HepG2 (cell line): ENCODE measurements at regions not wholly inside any gene's neighbourhood (a gene's known extent, or its start where the extent isn't known, plus 50 kb on each side); places are given as distances from the start of the nearest gene placed in this dataset.

Experiments used
- CENPT ChIP-seq: sonication (generic); formaldehyde crosslinking; IDR thresholded peaks from 2 replicates; pipeline ENCODE4 v1.8.0; 2022; ENCODE audit warnings: low read depth, mild to moderate bottlenecking, moderate library complexity, missing genetic modification reagents
- CREB1 ChIP-seq, 2 experiments: fragments of 450-650 bp in 1 of 2; IDR thresholded peaks; 2 replicates each; pipeline ENCODE4 v1.6.1; 2016 to 2017; ENCODE audit warnings: control low read depth in 1 of 2, mild to moderate bottlenecking in 1 of 2, missing compliant biosample characterization in 1 of 2, missing genetic modification characterization in 1 of 2
- DBP ChIP-seq: sonication (generic); formaldehyde crosslinking; IDR thresholded peaks from 2 replicates; pipeline ENCODE4 v1.4.0; 2020; ENCODE audit warnings: missing genetic modification reagents; ENCODE audit errors: not compliant biosample characterization
- ELF4 ChIP-seq: sonication (generic); formaldehyde crosslinking; IDR thresholded peaks from 2 replicates; pipeline ENCODE4 v1.5.0; 2020; ENCODE audit warnings: missing genetic modification reagents, mild to moderate bottlenecking, moderate library complexity, borderline replicate concordance
- ETV5 ChIP-seq: IDR thresholded peaks from 2 replicates; pipeline ENCODE4 v1.6.1; 2018; ENCODE audit warnings: missing biosample characterization, missing genetic modification reagents, inconsistent platforms, borderline replicate concordance
- GFI1 ChIP-seq: sonication (generic); formaldehyde crosslinking; IDR thresholded peaks from 2 replicates; pipeline ENCODE4 v1.5.0; 2020; ENCODE audit warnings: missing genetic modification reagents, mild to moderate bottlenecking, borderline replicate concordance
- HMG20B ChIP-seq: conservative IDR thresholded peaks from 2 replicates; pipeline ENCODE4 v1.6.1; 2016; ENCODE audit warnings: missing genetic modification reagents, missing compliant biosample characterization
- MBD4 ChIP-seq: IDR thresholded peaks from 2 replicates; pipeline ENCODE4 v1.6.1; 2012; ENCODE audit warnings: low read length, inconsistent platforms, borderline replicate concordance
- NCOA2 ChIP-seq: sonication (generic); formaldehyde crosslinking; IDR thresholded peaks from 2 replicates; pipeline ENCODE4 v1.8.0; 2022; ENCODE audit warnings: inconsistent platforms
- RCOR2 ChIP-seq: IDR thresholded peaks from 2 replicates; pipeline ENCODE4 v1.6.1; 2016; ENCODE audit warnings: missing biosample characterization, missing genetic modification reagents
- RERE ChIP-seq: IDR thresholded peaks from 2 replicates; pipeline ENCODE4 v1.6.1; 2016; ENCODE audit warnings: low read depth, missing genetic modification reagents, missing compliant biosample characterization
- TFE3 ChIP-seq: IDR thresholded peaks from 2 replicates; pipeline ENCODE4 v1.6.1; 2016
- ZBTB10 ChIP-seq: sonication (generic); formaldehyde crosslinking; IDR thresholded peaks from 2 replicates; pipeline ENCODE4 v1.4.0; 2020; ENCODE audit warnings: missing genetic modification reagents, borderline replicate concordance
- ZFP41 ChIP-seq: sonication (generic); formaldehyde crosslinking; IDR thresholded peaks from 2 replicates; pipeline ENCODE4 v1.4.0; 2020; ENCODE audit warnings: mild to moderate bottlenecking, missing genetic modification reagents, borderline replicate concordance
- ZNF382 ChIP-seq: sonication (generic); formaldehyde crosslinking; IDR thresholded peaks from 2 replicates; pipeline ENCODE4 v1.5.0; 2020; ENCODE audit warnings: missing genetic modification reagents, mild to moderate bottlenecking, borderline replicate concordance
- ZNF432 ChIP-seq: sonication (generic); formaldehyde crosslinking; IDR thresholded peaks from 2 replicates; pipeline ENCODE4 v1.5.0; 2020; ENCODE audit warnings: missing genetic modification reagents, mild to moderate bottlenecking, borderline replicate concordance
- ZNF503 ChIP-seq: sonication (generic); formaldehyde crosslinking; IDR thresholded peaks from 2 replicates; pipeline ENCODE4 v1.4.0; 2020; ENCODE audit warnings: missing genetic modification reagents
- ZNF678 ChIP-seq: sonication (generic); formaldehyde crosslinking; IDR thresholded peaks from 2 replicates; pipeline ENCODE4 v1.4.0; 2020; ENCODE audit warnings: mild to moderate bottlenecking, missing genetic modification reagents

GRCh38 chrX:121244511-121244910 is 197.1 kb downstream of the GLUD2 start (continued):
- no peak for TF ChIP-seq ZNF432 (CRISPR knock-in tag)
- no peak for TF ChIP-seq RCOR2 (CRISPR knock-in tag)
- peak; percentile 18; the same call in 1 of the 2 replicates for TF ChIP-seq ETV5
- no peak for TF ChIP-seq DBP
- TF ChIP-seq ELF4: no peak
- no peak for TF ChIP-seq ZNF382 (CRISPR knock-in tag)
- TF ChIP-seq ZNF678 (CRISPR knock-in tag): no peak
- TF ChIP-seq ZNF503 (CRISPR knock-in tag): peak; percentile 76; the same call in 1 of the 2 replicates
- TF ChIP-seq TFE3 (CRISPR knock-in tag): no peak
- TF ChIP-seq GFI1: no peak
- TF ChIP-seq CENPT (CRISPR knock-in tag): no peak
- peak; percentile 77; the same call in 1 of the 2 replicates for TF ChIP-seq RERE (CRISPR knock-in tag)
- TF ChIP-seq ZBTB10: no peak
- no peak for TF ChIP-seq HMG20B (CRISPR knock-in tag)
- peak; percentile 91 for TF ChIP-seq MBD4
- TF ChIP-seq NCOA2 (CRISPR knock-in tag): peak; percentile 89
- TF ChIP-seq CREB1 (IDR thresholded peaks at IDR 0.05): no peak
- 0 out of 2 replicates have a peak, but pooled peaks have one; percentile 22 for TF ChIP-seq CREB1 (CRISPR knock-in tag; IDR thresholded peaks at IDR 0.05)
- TF ChIP-seq ZFP41: no peak
